WERI-Rb-1 (cell line): ENCODE measurements at regions not wholly inside any gene's neighbourhood (a gene's known extent, or its start where the extent isn't known, plus 50 kb on each side); places are given as distances from the start of the nearest gene placed in this dataset.
A peak's percentile ranks its signal among the peaks of the same experiment; 100 is the strongest.

Source experiments
- DNase-seq: peaks from one replicate; pipeline ENCODE4 v3.0.0-alpha.2; 2020
- H3K27ac ChIP-seq: fragments of 250-450 bp; sonication (Bioruptor Pico); 2 replicates; pipeline ENCODE4 v1.5.1; 2020; ENCODE audit warnings: mild to moderate bottlenecking, moderate library complexity
- H3K27me3 ChIP-seq: fragments of 250-450 bp; sonication (Bioruptor Pico); 2 replicates; pipeline ENCODE4 v1.5.1; 2021; ENCODE audit warnings: mild to moderate bottlenecking, low read depth, moderate library complexity; ENCODE audit not compliant: insufficient read depth, severe bottlenecking
- H3K36me3 ChIP-seq: fragments of 250-450 bp; sonication (Bioruptor Pico); 2 replicates; pipeline ENCODE4 v1.5.1; 2020; ENCODE audit warnings: mild to moderate bottlenecking, moderate library complexity
- H3K4me3 ChIP-seq: 2 replicates; pipeline ENCODE4 v1.5.1; 2011; ENCODE audit warnings: low read depth, mild to moderate bottlenecking, control low read depth, low read length
- H3K9me3 ChIP-seq: fragments of 250-450 bp; sonication (Bioruptor Pico); 2 replicates; pipeline ENCODE4 v1.5.1; 2021; ENCODE audit warnings: mild to moderate bottlenecking, moderate library complexity; ENCODE audit not compliant: severe bottlenecking
- TF ChIP-seq, protein P1 (sequence below): IDR thresholded peaks from 2 replicates; pipeline ENCODE4 v1.5.1; 2011; ENCODE audit warnings: low read depth, mild to moderate bottlenecking, control low read depth, inconsistent platforms, low read length

DNA sequence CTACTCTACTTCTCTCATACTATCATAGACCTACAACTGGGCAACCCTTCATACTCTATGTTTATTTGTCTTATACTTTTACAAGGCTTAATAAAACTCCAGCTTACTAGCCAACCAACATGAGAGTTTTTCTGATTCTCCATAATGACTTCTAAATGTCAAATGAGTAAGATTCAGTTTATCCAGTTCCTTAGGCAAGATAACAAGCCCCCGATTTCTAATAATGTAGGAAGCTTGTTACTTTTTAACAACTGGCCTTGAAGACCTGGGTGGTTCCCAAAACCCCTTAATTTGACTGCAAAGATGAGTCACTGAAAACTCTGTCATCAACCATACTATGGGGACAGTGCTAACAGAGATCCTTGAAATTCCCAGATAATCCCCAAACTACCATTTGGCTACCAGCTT lies 294.6 kb upstream of the ACTBL2 start:
- H3K9me3 ChIP-seq = no peaks in the 10 kb centered on the region
- DNase-seq = no peak
- TF ChIP-seq, protein P1, sequence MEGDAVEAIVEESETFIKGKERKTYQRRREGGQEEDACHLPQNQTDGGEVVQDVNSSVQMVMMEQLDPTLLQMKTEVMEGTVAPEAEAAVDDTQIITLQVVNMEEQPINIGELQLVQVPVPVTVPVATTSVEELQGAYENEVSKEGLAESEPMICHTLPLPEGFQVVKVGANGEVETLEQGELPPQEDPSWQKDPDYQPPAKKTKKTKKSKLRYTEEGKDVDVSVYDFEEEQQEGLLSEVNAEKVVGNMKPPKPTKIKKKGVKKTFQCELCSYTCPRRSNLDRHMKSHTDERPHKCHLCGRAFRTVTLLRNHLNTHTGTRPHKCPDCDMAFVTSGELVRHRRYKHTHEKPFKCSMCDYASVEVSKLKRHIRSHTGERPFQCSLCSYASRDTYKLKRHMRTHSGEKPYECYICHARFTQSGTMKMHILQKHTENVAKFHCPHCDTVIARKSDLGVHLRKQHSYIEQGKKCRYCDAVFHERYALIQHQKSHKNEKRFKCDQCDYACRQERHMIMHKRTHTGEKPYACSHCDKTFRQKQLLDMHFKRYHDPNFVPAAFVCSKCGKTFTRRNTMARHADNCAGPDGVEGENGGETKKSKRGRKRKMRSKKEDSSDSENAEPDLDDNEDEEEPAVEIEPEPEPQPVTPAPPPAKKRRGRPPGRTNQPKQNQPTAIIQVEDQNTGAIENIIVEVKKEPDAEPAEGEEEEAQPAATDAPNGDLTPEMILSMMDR = no peak
- peak overlapping the region; percentile 4 for H3K27ac ChIP-seq
- H3K27me3 ChIP-seq = no peaks in the 10 kb centered on the region
- H3K36me3 ChIP-seq = no peaks in the 10 kb centered on the region
- H3K4me3 ChIP-seq = no peak overlapping the region

DNA sequence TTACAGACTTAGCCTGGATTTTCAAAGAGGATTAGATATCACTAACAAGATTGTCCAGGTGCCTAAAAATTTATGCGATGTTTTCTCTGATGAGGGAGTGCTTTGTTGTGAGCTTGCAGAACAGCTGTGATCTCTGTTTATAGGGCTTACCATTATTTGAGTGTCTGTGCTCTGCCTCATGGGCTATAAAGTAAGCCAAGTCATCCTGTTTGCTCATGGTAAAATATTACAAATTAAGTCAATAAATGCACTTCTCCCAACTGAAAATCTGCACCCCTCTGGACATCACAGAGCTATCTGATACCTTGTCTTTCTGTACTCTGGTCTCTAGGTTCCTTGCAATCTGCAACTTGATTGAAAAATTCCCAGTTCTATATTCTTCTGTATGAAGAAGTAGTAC lies 293.4 kb upstream of the ACTBL2 start:
- DNase-seq = no peak
- TF ChIP-seq, protein P1 = no peak
- Histone ChIP-seq H3K36me3 (no peaks in the 10 kb centered on the region), H3K27me3 (no peaks in the 10 kb centered on the region), H3K4me3 (no peak overlapping the region), H3K9me3 (no peaks in the 10 kb centered on the region), H3K27ac (peak overlapping the region; percentile 4; the same call in 1 of the 2 replicates)

DNA sequence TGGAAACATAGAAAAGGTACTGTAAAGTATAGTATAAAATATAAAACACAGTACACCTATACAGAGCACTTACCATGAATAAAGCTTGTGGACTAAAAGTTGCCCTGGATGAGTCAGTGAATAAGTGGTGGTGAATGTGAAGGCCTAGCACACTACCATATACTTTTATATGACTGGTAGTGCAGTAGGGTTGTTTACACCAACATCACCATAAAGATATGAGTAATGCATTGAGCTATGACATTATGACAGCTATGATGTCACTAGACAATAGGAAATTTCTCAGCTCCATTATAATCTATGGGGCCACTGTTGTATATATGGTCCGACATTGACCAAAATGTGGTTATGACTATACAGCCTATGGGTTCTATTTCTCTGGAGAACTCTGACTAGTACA lies 291.8 kb upstream of the ACTBL2 start:
- TF ChIP-seq, protein P1 = no peak
- DNase-seq = no peak
- Histone ChIP-seq H3K36me3 (no peaks in the 10 kb centered on the region), H3K9me3 (no peaks in the 10 kb centered on the region), H3K27ac (no peak overlapping the region), H3K27me3 (no peaks in the 10 kb centered on the region), H3K4me3 (no peak overlapping the region)

DNA sequence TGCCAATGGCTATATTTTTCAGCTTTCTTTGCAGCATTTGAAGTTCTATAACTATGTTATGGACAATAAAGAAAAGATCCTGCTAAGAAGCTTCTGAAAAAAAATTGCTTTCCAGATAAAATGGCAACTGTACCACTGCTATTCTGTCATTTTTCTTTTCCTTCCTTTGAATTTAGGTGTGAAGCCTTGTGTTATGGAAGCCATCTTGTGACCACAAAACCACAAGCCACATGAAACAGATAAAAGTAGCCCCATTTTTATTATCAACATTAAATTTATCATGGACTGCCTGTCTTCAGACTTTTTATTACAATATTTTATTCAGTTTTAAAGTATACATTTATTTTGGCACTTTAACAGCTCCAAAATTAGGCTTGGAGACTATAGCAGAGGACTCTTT lies 289.9 kb upstream of the ACTBL2 start:
- H3K27ac ChIP-seq = no peak overlapping the region
- DNase-seq = no peak
- H3K27me3 ChIP-seq = no peaks in the 10 kb centered on the region
- TF ChIP-seq, protein P1 = no peak
- no peaks in the 10 kb centered on the region for H3K36me3 ChIP-seq
- H3K4me3 ChIP-seq = no peak overlapping the region
- no peaks in the 10 kb centered on the region for H3K9me3 ChIP-seq

DNA sequence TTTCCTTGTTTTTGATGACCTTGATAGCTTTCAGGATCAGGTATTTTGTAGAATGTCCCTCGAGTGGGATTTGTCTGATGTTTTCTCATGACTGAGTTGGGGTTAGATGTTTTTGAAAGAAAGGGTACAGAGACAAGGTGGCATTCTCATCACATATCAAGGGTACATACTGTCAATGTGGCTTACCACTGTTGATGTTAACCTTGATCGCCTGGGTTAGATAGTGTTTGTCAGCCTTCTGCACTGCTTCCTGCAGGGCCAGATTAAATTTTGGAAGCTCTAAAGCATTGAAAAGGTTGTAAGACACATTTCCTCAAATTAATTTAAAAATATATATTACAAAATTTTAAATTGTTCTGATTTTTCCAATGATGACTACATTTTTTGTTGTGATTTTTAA lies 287.4 kb upstream of the ACTBL2 start:
- TF ChIP-seq, protein P1 = no peak
- Histone ChIP-seq H3K27me3 (no peaks in the 10 kb centered on the region), H3K9me3 (no peaks in the 10 kb centered on the region), H3K4me3 (no peak overlapping the region), H3K27ac (no peak overlapping the region), H3K36me3 (no peaks in the 10 kb centered on the region)
- DNase-seq = no peak

DNA sequence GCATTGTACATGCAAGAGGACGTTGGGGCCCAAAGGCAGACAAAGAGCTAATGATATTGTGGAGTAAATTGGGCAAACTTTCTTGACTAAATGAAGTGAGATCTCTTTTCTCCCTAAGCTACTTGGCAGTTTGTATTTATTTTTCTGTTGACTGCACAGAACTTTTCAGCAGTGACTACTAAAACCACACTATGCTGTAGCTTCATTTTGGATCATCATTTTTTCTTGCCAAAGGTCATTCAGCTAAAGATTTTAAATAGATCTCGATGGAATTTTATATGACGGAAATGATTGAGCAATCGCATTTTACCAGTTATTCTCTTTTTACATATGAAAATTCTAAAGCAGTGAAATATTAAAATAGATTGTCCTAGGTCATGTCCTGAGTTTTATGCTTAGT lies 286.1 kb upstream of the ACTBL2 start:
- no peak overlapping the region for H3K4me3 ChIP-seq
- DNase-seq = no peak
- H3K27ac ChIP-seq = no peak overlapping the region
- H3K9me3 ChIP-seq = no peaks in the 10 kb centered on the region
- TF ChIP-seq, protein P1 = no peak
- no peaks in the 10 kb centered on the region for H3K27me3 ChIP-seq
- H3K36me3 ChIP-seq = no peaks in the 10 kb centered on the region
